NCI-H345 (cell line): ENCODE measurements at regions not wholly inside any gene's neighbourhood (a gene's known extent, or its start where the extent isn't known, plus 50 kb on each side); places are given as distances from the start of the nearest gene placed in this dataset.
A peak's percentile ranks its signal among the peaks of the same experiment; 100 is the strongest.
"Not testable (repeated sequence)": the region's sequence is repeated elsewhere in the genome, so short reads cannot be mapped to it uniquely, and the experiment has no call there.

Experiments
- DNase-seq: peaks from one replicate; lab custom pipeline; 2025; lab: John Stamatoyannopoulos, UW

DNA sequence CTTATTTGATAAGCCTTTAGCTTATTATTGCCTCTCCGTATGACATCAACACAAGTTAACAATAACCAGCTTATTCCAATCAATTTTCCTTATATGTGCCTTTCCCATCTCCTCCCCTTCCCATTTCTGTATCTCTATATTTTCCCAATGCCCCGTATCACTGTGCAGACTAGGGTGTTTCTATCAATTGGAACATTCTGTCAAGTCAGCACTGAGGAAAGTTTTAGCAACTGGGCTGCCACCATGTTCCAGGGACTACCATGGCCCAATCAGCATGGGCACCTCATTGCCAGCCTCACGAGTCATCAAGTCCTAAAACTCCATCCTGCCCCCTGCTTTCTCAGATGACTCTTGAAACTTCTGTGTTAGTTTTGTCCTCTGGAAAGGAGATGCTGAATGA, 973.1 kb upstream of the CNTN5 start:
- DNase-seq, result no peak

DNA sequence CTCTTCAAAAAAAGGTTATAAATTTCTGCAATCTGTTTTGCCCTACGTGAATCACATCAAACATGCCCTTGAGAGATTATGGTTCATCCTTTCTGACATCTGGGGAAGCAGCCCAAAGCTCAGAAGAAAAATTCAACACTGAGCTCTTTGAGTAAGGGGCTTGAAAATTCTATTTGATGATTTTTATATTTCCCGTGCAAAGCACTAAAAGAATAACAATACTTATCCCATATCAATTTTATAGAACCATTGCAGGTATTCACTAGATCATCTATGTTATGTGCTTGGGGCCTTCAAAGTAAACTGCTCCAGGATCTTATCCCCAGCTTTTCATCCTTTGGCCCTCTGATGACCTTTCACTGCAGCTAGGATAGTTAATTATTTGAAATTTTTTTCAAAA, 966.9 kb upstream of the CNTN5 start:
- no peak for DNase-seq

DNA sequence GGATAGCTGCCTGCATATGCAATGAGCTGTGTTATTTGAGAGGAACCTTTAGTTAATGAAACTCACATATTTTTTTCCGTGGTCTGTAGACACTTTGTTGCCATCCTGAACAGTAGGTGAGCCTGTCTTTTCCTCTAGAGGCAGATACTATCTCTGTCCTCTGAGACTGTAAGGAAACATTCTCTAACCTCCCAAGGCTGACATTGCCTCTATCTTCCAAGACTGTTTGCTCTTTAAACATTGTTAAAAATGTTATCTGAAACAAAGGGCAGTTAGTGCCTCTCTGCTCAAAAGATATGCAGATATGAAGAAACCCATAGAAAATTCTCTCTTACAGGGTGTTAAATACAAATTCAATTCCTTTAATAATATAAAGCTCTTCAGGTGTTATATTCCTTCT, 963.8 kb upstream of the CNTN5 start:
- DNase-seq, result no peak

DNA sequence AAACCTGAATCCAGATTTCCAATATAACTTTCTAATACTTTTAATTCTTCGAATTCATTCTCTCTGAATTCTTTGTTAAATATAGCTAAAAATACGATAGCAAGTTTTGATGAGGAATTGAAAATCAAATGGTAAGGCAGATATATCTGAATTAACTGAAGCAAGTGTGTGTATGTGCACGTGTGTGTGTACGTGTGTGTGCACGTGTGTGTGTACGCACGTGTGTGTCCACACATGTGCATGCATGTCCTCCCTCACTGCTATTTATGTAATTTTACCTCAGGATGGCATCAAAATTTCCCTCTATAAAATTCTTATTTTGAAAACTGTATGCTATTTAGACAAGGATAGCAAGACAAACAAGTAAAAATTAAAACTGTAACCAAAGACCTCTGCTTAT, 961.3 kb upstream of the CNTN5 start:
- no peak for DNase-seq

DNA sequence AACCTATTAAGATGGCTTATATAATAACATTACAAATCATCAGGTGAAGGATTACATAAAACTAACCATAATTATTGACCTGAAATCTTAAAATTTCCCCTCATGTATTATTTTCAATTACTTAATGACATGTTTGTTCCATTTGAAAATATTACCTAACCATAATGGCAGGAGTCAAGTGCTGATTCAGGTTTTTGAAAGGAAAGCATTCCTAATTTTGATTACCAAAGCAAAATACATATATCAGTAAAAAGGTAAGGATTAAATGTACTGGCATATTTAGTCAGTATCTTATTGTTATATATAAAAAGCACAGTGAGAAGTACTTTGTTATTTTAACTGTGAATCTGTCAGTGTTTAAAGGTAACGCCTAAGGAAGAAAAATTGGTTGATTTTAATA, 960.0 kb upstream of the CNTN5 start:
- no peak for DNase-seq

DNA sequence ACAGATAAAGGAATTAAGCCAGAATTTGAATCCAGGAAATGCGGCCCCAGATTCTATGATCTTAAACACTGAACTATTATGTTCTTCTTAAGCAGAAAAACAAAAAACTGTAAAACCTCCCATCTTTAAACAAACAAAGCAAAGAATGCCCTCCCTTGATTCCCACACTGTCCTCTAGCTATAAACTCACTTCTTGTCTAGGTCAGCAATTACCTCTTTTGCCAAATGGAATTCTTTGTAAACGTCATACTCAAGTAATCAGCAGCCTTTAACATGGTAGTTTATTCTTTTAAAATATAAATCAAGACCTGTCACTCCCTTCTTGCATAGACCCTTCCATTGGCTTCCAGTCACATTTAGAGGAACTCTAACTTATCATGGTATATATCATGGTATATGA, 958.9 kb upstream of the CNTN5 start:
- DNase-seq, result no peak

DNA sequence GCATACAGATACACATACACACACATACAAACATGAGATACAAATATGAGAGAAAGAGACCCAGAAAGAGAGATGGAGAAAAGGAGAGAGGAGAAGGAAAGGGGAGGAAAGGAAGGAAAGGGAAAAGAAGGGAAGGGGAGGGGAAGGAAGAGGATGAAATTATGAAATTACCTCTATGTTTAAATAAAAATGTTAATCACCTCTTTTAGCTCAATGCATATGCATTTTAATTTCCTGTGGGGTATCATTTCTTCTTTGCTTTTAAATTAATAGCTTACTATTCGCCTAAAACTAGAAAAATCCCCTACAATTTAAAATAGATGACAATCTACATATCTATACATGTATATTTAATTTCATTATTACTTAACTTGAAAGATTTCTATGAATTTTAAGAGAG, 958.0 kb upstream of the CNTN5 start:
- DNase-seq, result no peak

DNA sequence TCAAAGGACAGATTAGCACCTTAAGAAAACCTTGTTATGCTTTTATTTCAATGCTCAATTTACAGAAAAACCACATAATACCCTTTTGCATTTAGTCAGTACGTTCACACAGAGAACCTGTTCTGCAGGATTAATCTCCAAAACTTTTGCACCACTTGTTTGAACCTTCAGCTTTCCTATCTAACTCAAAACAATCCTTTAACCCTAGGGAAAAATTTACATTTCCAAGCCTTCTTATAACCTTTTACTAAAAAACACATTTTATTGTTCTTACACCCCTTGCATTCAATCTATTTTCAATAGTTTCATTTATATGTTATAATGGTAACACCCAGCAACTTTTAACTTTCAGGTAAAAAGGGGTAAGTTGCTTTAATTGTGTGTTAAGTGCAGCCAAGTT, 952.5 kb upstream of the CNTN5 start:
- DNase-seq, result no peak

DNA sequence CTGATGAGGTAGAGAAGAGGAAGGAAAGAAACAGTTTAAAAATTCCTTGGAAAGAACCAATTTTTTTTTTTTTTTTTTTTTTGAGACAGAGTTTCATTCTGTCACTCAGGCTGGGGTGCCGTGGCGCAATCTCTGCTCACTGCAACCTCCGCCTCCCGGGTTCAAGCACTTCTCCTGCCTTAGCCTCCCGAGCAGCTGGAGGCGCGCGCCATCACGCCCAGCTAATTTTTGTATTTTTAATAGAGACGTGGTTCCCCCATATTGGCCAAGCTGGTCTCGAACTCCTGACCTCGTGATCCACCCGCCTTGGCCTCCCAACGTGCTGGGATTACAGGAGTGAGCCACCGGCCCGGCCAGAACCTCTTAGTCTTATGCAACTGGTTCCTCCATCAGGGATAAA, 951.6 kb upstream of the CNTN5 start:
- DNase-seq, result not testable (repeated sequence)

DNA sequence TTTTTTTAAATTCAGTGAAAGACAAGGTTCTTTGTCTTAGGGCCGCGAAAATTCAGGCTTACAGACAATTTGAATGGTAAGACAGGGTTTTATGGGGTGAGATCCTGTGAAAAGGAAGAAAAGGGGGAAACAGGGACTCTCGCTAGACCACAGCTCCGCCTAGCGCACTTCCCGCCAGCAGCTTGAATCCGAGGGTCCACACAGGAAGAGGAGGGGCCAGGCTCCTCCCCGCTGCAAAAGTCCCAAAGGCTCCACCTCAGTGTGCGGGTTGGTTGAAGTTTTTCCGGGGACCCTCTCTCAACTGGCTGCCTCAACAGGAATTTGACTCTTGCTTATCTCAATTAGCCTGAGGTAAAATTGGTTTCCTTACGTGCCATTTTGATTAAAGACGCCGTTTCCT, 950.9 kb upstream of the CNTN5 start:
- no peak for DNase-seq

DNA sequence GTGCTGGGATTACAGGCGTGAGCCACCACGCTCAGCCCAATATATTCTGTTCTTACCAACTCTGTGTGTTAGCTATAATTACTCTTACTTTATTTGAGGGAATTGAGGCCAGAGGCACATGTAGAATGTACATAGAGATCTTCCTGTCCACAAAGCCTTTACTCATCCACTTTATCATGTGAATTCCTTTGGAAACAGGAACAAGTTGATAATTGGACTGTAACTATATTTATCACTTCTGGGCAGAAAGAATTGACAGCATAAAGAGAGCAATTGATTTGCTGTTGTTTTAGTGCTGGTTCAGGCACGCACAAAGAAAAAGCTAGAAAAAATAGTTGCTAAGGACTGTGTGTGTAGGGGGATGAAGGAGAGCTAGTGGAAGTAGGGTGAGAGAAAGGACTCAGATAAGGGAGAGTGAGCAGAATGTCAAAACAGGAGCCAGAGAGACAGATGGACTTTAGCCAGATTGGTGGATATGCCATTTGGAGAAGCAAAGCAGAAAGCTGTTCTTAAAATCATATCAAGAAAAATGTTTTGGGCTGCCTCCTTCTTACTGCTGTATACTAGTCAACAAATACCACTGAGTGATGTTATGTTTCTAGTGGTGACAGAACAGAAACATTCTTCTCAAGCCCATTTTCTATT, 929.8 kb upstream of the CNTN5 start:
- no peak for DNase-seq

DNA sequence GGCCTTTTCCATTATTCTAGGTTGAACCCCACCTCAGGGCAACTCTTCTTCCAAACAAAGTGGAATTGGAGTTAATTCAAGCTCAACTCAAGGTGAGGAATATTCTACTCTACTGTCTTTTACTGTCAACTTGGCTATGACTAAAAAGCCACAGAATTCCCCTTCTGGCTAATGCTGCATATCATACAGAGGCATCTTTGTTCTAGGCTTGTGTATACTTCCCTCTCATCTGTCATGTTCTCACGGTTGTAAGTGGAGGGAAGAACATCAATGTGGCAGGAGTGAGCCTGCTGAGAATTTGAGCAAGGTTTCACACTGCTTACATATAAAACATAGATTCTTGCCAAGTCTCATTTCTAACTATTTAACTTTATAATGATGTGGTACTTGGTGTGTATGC, 921.4 kb upstream of the CNTN5 start:
- no peak for DNase-seq

DNA sequence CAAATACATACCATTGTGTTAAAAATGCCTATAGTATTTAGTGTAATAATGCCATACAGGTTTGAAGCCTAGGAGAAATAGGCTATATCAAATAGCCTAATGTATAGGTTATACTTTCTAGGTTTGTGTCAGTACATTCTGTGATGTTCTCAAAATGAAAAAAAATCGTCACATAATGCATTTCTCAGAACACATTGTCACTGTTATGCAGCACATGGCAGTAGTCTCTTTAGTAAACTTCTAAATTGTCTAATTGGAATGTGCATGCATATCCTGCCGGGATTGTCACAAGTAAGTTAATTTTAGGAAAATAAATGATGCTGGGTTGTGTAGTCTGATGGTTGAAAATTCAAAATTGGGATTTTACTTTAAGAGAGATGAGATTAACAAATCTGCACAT, 920.1 kb upstream of the CNTN5 start:
- no peak for DNase-seq

DNA sequence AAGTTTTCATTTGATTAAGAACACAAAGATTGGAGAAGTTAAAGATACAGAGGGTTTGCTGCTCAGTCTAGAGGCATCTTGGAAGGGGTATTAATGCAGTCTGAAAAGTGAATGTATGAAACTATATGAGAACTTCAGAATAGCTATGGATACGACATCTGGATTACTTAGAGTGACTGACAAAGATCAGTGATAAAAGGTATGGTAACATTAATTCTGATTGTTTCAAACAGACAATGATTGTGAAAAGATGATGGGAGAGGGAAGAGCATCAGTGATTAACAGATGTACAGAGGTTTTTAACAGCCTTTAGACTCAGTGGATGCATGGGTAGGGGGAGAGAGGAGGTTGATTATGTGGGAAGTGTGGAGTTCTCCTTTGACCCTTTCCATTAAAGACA, 919.4 kb upstream of the CNTN5 start:
- no peak for DNase-seq

DNA sequence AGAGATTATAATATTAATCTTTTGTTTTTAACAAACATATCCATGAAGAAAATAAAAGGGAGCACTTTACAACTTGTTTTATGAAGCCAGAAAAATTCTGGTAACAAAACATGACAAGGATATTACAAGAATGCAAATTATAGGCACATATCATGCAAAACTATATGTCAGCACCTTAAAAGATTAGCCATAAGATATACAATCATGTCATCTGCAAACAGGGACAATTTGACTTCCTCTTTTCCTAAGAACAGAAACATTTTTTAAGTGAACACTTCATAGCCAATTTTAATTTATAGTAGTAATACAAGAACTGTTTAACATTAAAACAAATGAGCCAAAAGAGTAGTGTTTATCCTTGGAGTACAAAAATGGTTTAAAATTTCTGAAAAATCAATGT, 916.5 kb upstream of the CNTN5 start:
- DNase-seq, result no peak

DNA sequence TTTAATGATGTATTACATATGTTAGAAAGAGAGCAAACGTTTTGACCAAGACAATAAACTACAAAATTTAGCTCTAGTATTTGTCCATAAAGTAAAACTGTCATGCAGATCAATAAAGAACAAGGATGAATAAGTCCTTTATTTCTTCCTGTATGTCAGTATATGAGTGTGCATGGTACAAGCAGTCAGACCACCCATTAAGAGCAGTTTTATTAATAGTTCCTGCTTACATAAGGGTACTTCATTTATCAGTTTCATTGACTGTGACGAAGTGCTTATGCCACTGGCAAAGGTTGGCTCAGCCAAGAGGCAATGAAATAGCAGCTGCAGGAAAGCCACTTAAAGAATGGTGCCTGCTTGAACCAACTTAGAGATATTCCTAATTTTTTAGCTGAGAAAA, 913.0 kb upstream of the CNTN5 start:
- DNase-seq, result peak; percentile 76

DNA sequence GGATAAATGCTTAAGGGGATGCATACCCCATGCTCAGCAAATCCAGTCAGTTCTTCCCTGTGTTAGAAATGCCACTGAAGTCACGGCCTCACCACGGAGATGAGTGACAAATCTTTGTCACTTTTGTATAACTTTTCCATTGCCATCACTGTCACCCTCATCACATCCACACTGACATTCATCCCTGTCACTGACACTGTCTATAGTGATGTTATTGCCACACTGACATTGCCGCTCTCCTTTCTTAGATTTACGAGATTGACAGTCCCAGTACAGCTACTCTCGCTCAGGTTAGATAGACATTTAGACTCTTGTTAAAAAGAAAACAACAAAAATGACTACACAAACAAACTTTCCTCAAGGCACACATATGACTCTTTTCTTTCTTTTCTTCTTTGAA, 910.7 kb upstream of the CNTN5 start:
- no peak for DNase-seq

DNA sequence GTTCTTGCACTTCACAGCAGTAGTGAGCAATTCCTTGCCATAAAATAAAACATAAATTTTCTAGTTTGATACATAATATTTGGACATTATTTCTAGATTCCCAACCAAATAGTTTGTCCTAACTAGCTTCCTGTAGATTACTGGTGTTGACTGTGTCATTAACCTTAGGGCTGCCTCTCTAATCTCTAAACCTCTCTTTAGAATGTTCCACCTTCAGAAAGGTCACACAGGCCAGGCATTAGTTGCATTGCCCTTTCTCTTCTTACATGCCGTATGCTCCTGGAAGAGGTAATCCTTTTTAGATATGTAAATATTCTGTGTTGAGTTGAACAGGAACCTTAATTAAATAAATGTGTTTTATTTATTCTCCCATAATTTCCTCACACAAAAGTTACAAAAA, 904.9 kb upstream of the CNTN5 start:
- DNase-seq, result no peak

DNA sequence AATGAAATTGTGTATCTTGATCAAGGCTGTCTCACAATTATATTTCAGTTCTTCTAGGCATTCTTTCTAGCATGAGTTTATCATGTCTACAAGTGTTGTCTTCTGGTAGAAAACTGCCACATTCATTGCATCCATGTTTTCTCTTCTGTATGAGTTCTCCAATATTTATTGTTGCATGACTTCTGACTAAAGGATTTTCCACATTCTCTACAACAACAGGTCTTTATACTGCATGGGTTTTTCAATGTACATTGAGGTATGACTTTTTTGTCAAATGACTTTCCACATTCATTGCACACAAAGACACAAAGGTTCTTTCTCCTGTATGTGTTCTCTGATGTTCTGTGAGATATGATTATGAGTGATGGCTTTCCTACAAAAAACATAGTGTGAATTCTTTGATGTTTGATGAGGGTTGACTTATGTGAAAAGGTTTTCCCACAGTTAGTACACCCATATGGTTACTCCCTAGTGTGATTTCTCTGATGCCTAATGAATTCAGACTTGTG, 890.6 kb upstream of the CNTN5 start:
- no peak for DNase-seq

DNA sequence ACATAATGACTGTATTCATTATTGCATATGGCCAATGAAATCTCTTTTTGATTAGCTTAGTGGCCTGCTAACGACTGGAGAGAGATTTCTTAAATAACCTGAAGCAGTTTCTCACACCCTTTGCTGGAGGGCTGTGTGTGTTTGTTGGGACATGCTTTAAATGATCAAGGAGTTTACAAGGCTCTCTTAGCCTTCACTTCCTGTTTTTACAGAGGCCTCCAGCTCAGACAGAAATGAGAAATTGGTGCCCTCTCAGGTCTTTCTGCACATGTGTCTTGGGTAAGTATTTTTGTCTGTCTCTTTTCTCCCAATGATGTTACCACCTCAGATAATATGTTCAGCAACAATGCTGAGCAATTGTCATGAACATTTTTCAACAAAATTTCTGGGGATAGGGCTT, 884.4 kb upstream of the CNTN5 start:
- DNase-seq, result no peak

DNA sequence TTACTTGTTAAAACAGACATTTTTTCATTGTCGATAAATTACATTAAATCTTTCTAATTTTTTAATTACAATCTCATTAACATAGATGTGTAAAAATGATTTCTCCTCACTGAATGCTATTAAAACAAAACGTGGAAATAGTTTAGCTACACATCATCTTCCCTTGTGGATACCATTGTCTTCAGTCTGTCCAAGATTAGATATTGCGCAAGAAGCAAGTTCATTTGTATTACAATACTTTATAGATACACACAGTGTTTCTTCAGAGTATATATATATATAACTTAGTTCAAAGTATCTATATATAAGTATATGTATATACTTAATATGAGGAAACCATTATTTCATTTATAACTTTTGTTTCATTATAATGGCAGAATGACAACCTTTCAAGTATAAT, 883.3 kb upstream of the CNTN5 start:
- no peak for DNase-seq

DNA sequence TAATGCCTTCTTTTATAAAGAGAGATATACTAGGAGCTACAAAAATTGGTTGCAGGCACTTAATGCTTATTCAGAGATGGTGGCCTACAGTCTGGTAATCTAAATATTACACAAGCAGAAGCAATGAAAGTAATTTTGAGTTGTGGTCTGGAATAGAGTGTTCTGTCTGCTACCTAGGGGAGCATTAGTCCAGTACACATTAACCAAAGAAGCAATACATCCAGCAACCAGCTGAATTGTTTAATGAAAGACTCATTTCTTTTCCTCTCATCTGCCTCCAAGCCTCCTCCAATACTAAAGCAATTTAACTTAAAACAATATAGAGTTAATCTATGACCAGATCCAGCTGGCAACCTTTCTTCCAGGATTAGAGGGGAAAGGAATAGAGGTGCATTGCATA, 877.1 kb upstream of the CNTN5 start:
- no peak for DNase-seq

DNA sequence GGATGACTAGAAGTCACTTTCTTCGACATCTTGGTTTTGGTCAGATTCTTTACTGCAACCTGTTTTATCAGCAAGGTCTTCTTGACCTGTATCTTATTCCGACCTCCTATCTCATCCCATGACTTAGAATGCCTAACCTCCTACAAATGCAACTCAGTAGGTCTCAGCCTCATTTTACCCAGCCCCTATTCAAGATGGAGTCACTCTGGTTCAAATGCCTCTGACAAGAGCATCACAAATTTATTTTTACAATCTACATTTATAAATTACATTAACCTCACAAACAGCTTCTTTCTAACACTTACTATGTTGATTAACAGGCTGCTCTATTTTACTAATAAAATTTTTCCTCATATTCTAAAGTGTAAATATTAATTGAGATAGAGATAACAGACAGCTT, 867.0 kb upstream of the CNTN5 start:
- DNase-seq, result no peak

DNA sequence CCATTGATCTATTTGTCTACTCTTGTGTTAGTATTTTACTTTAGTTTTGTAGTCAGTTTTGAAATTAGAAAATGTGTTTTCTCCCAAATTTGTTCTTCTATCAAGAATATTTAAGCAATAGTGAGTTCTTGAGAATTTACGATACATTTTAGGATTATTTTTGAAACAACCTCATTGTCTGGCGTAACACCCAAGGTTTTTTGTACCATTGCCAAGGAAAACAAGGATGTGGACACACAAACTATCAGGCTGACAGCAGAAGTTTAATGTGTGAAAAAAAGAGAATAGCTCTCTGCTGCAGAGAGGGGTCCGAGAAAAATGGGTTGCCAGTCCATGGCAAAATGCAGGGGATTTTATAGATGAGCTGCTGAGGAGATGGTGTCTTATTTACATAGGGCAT, 865.1 kb upstream of the CNTN5 start:
- DNase-seq, result peak; percentile 22

DNA sequence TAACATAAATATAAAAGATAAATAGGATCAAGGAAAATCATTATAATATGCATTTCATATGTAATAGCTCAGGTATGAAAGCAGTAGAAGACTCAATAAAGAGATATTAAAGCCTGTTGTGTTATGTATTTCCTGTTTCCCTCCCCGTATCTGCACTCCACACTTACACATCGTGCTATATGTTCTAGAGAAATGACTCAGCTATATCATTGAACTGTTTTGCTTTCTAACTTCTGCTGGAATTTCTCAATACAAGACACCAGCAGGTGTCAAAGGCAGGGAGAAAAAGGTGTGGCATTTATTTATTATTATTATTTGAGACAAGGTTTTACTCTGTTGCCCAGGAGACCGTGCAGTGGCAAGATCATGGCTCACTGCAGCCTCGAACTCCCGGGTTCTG, 842.8 kb upstream of the CNTN5 start:
- no peak for DNase-seq
